Common myeloid progenitor, CD34-positive (primary cell): ENCODE measurements at regions not wholly inside any gene's neighbourhood (a gene's known extent, or its start where the extent isn't known, plus 50 kb on each side); places are given as distances from the start of the nearest gene placed in this dataset.

Experiments
- CTCF ChIA-PET: fragments of 350-600 bp; sonication (Branson Sonifier 250); formaldehyde crosslinking; loops from one replicate; lab custom pipeline; 2021; ENCODE audit warnings: antibody characterized with exemption; lab: Charles Lee
- POLR2A ChIA-PET: fragments of 350-600 bp; sonication (Branson Sonifier 250); formaldehyde crosslinking; loops from one replicate; lab custom pipeline; 2021; ENCODE audit warnings: antibody characterized with exemption; lab: Charles Lee
- DNase-seq, 3 donors: peaks; one replicate each; pipeline versions ENCODE4 v3.0.0 to v3.0.0-alpha.2; 2013
- H3K27ac ChIP-seq, 2 experiments: 1 replicate in 1 of 2; 2 replicates in 1 of 2; pipeline ENCODE4 v1.7.0; 2013; ENCODE audit warnings: inconsistent platforms in 2 of 2, low read length in 2 of 2, mild to moderate bottlenecking in 2 of 2, low read depth in 1 of 2, moderate library complexity in 1 of 2; ENCODE audit not compliant: severe bottlenecking in 2 of 2, insufficient read depth in 1 of 2, poor library complexity in 1 of 2
- H3K27me3 ChIP-seq, 5 experiments: replicated peaks in 2 of 5; 1 replicate in 3 of 5; 2 replicates in 2 of 5; pipeline versions ENCODE4 v1.6.1 to v1.7.0; 2013; ENCODE audit warnings: low read length in 4 of 5, mild to moderate bottlenecking in 2 of 5, moderate library complexity in 2 of 5, inconsistent platforms in 1 of 5; ENCODE audit not compliant: insufficient read depth in 5 of 5, control insufficient read depth in 4 of 5
- H3K36me3 ChIP-seq, 4 experiments: 1 replicate in 2 of 4; 2 replicates in 2 of 4; pipeline versions ENCODE4 v1.6.1 to v1.7.0; 2013; ENCODE audit warnings: low read length in 3 of 4, control low read depth in 1 of 4, mild to moderate bottlenecking in 1 of 4; ENCODE audit not compliant: control insufficient read depth in 4 of 4, insufficient read depth in 4 of 4
- H3K4me1 ChIP-seq, 4 experiments: 1 replicate in 3 of 4; 2 replicates in 1 of 4; pipeline versions ENCODE4 v1.6.1 to v1.7.1; 2013; ENCODE audit warnings: low read length in 3 of 4, mild to moderate bottlenecking in 3 of 4, control low read depth in 1 of 4, inconsistent platforms in 1 of 4, moderate library complexity in 1 of 4; ENCODE audit not compliant: control insufficient read depth in 4 of 4, insufficient read depth in 4 of 4; ENCODE audit errors: control extremely low read depth in 1 of 4
- H3K4me3 ChIP-seq, 7 experiments: 1 replicate in 4 of 7; 2 replicates in 3 of 7; pipeline versions ENCODE4 v1.5.1 to v1.7.0; 2013; ENCODE audit warnings: mild to moderate bottlenecking in 7 of 7, low read length in 6 of 7, moderate library complexity in 6 of 7, inconsistent platforms in 2 of 7, low read depth in 2 of 7, control low read depth in 1 of 7; ENCODE audit not compliant: insufficient read depth in 4 of 7, control insufficient read depth in 1 of 7; ENCODE audit errors: extremely low read depth in 1 of 7
- H3K9me3 ChIP-seq, 5 experiments: 1 replicate in 4 of 5; 2 replicates in 1 of 5; pipeline versions ENCODE4 v1.6.1 to v1.7.1; 2013; ENCODE audit warnings: low read length in 4 of 5, mild to moderate bottlenecking in 2 of 5, inconsistent platforms in 1 of 5, low read depth in 1 of 5, moderate library complexity in 1 of 5; ENCODE audit not compliant: control insufficient read depth in 4 of 5, insufficient read depth in 2 of 5; ENCODE audit errors: control extremely low read depth in 1 of 5
- WGBS: methylation state at CpG from one replicate; pipeline ENCODE4 v1.1.5; 2013; ENCODE audit not compliant: insufficient coverage; 5-methylcytosine and 5-hydroxymethylcytosine counted together

- POLR2A ChIA-PET: no interaction called here
- no CpG with 5 or more reads among the region's 4 CpGs for WGBS
- Histone ChIP-seq H3K9me3 (peaks cover 0 to 9% (median 3%) of the 10 kb centered on the region in 5 experiments), H3K4me3 (no peak overlapping the region), H3K27me3 (peaks cover 0 to 4% (median 0%) of the 10 kb centered on the region in 5 experiments), H3K4me1 (no peaks in the 10 kb centered on the region), H3K27ac (no peak overlapping the region), H3K36me3 (no peaks in the 10 kb centered on the region)
- CTCF ChIA-PET: no interaction called here
- peak; percentile 40 to 72 (median 65) for DNase-seq
Measured at GRCh38 chr14:88064841-88065240, 59.9 kb downstream of the GPR65 start.

- Histone ChIP-seq H3K36me3 (no peaks in the 10 kb centered on the region), H3K9me3 (peaks cover 0 to 14% (median 7%) of the 10 kb centered on the region in 5 experiments), H3K4me3 (no peak overlapping the region), H3K4me1 (no peaks in the 10 kb centered on the region), H3K27ac (no peak overlapping the region), H3K27me3 (peaks cover 0 to 4% (median 0%) of the 10 kb centered on the region in 5 experiments)
- POLR2A ChIA-PET: no interaction called here
- CTCF ChIA-PET: interaction anchor here (0.5 to 1.2 kb wide), 3 partner anchors 9 to 31 kb away, joined by 3 read pairs; no protein-coding TSS in a partner anchor
- WGBS: 50% methylated on average over 1 of the region's 1 CpG
- no peak for DNase-seq
Measured at GRCh38 chr14:88069677-88070076, 64.7 kb downstream of the GPR65 start.

GRCh38 chr14:88075269-88075981 lies 70.5 kb downstream of the GPR65 start:
- Histone ChIP-seq H3K27ac (no peak overlapping the region), H3K4me1 (no peaks in the 10 kb centered on the region), H3K9me3 (peaks cover 0 to 8% (median 0%) of the 10 kb centered on the region in 5 experiments), H3K27me3 (peaks cover 0 to 2% (median 0%) of the 10 kb centered on the region in 5 experiments), H3K36me3 (no peaks in the 10 kb centered on the region), H3K4me3 (no peak overlapping the region)
- CTCF ChIA-PET: no interaction called here
- POLR2A ChIA-PET: no interaction called here
- WGBS: no CpG with 5 or more reads among the region's 4 CpGs
- DNase-seq: no peak

GRCh38 chr14:88078525-88078924 lies 73.6 kb downstream of the GPR65 start:
- no CpG with 5 or more reads among the region's 1 CpG for WGBS
- H3K4me3 ChIP-seq: no peak overlapping the region
- peaks cover 0 to 2% (median 0%) of the 10 kb centered on the region in 5 experiments for H3K27me3 ChIP-seq
- CTCF ChIA-PET: interaction anchor here (0.9 kb wide), 1 partner anchor 9 kb away, joined by 3 read pairs; no protein-coding TSS in a partner anchor
- peak in 1 of 3 donors; percentile 0 for DNase-seq
- no peaks in the 10 kb centered on the region for H3K4me1 ChIP-seq
- no peaks in the 10 kb centered on the region for H3K36me3 ChIP-seq
- peaks cover 0 to 2% (median 0%) of the 10 kb centered on the region in 5 experiments for H3K9me3 ChIP-seq
- H3K27ac ChIP-seq: no peak overlapping the region
- POLR2A ChIA-PET: no interaction called here

GRCh38 chr14:88079624-88080023 lies 74.7 kb downstream of the GPR65 start:
- Histone ChIP-seq H3K27ac (no peak overlapping the region), H3K9me3 (no peaks in the 10 kb centered on the region), H3K36me3 (no peaks in the 10 kb centered on the region), H3K4me1 (no peaks in the 10 kb centered on the region), H3K4me3 (no peak overlapping the region), H3K27me3 (peaks cover 0 to 2% (median 0%) of the 10 kb centered on the region in 5 experiments)
- no CpG with 5 or more reads among the region's 2 CpGs for WGBS
- ChIA-PET CTCF (no interaction called here), POLR2A (no interaction called here)
- DNase-seq: no peak

- H3K36me3 ChIP-seq: no peaks in the 10 kb centered on the region
- WGBS: no CpG with 5 or more reads among the region's 1 CpG
- CTCF ChIA-PET: no interaction called here
- H3K4me3 ChIP-seq: no peak overlapping the region
- peaks cover 0 to 4% (median 0%) of the 10 kb centered on the region in 5 experiments for H3K27me3 ChIP-seq
- no peak for DNase-seq
- no peaks in the 10 kb centered on the region for H3K4me1 ChIP-seq
- no peaks in the 10 kb centered on the region for H3K9me3 ChIP-seq
- H3K27ac ChIP-seq: no peak overlapping the region
- POLR2A ChIA-PET: no interaction called here
Measured at GRCh38 chr14:88085736-88086135, 80.8 kb downstream of the GPR65 start.

- Histone ChIP-seq H3K4me1 (no peaks in the 10 kb centered on the region), H3K27me3 (peaks cover 0 to 4% (median 0%) of the 10 kb centered on the region in 5 experiments), H3K9me3 (no peaks in the 10 kb centered on the region), H3K36me3 (no peaks in the 10 kb centered on the region), H3K4me3 (no peak overlapping the region), H3K27ac (no peak overlapping the region)
- CTCF ChIA-PET: interaction anchor here (1.1 kb wide), 1 partner anchor 19 kb away, joined by 3 read pairs; no protein-coding TSS in a partner anchor
- DNase-seq: no peak
- POLR2A ChIA-PET: interaction anchor here (0.6 kb wide), 1 partner anchor 16 kb away, joined by 4 read pairs; no protein-coding TSS in a partner anchor
Measured at GRCh38 chr14:88089445-88089844, 84.5 kb downstream of the GPR65 start.
